Type B pancreatic cell (in vitro differentiated cells): ENCODE measurements at regions not wholly inside any gene's neighbourhood (a gene's known extent, or its start where the extent isn't known, plus 50 kb on each side); places are given as distances from the start of the nearest gene placed in this dataset.

Source experiments
- DNase-seq: peaks from one replicate; pipeline ENCODE4 v3.0.0; 2021; ENCODE audit warnings: mixed read lengths; ENCODE audit not compliant: unreplicated experiment; ENCODE audit errors: extremely low spot score
- H3K27ac Mint-ChIP-seq: 2 replicates; pipeline ENCODE4 v1.8.0; 2021; ENCODE audit warnings: mild to moderate bottlenecking, mixed read lengths
- H3K27me3 Mint-ChIP-seq: 2 replicates; pipeline ENCODE4 v1.8.0; 2021; ENCODE audit warnings: mixed read lengths
- H3K36me3 Mint-ChIP-seq: 2 replicates; pipeline ENCODE4 v1.8.0; 2021; ENCODE audit warnings: mixed read lengths
- H3K4me1 Mint-ChIP-seq: one replicate; pipeline ENCODE4 v1.8.0; 2021; ENCODE audit warnings: mixed read lengths; ENCODE audit not compliant: unreplicated experiment
- H3K4me3 Mint-ChIP-seq: 2 replicates; pipeline ENCODE4 v1.8.0; 2021; ENCODE audit warnings: mild to moderate bottlenecking, mixed read lengths
- H3K9me3 Mint-ChIP-seq: 2 replicates; pipeline ENCODE4 v1.8.0; 2021; ENCODE audit warnings: mixed read lengths
- TF ChIP-seq, protein P1 (sequence below): fragments of 200-600 bp; sonication (generic); conservative IDR thresholded peaks from 2 replicates; pipeline ENCODE4 v1.5.0; 2021; ENCODE audit warnings: antibody characterized with exemption, mild to moderate bottlenecking

DNA sequence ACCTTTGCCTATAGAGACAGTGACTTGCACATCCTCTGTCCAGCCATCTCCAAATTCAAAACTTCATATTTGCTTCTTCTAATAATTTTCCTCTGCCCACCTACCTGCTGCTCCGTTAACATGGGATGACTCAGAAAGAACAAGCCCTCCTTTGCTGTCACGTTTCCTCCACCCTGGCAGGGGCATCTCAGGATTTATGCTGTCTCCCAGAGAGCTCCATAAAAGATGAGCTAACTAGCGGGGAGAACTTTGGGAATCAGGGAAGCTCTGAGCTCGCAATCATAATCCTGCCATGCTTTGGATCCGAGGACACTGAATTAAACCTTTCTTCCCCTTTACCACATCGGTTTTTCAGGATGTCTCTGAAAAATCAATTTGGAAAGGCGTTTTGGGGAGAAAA, 78.4 kb upstream of the FSTL4 start:
- DNase-seq: no peak
- peaks cover 7% of the 10 kb centered on the region for H3K4me1 Mint-ChIP-seq
- H3K9me3 Mint-ChIP-seq: no peaks in the 10 kb centered on the region
- H3K36me3 Mint-ChIP-seq: no peaks in the 10 kb centered on the region
- TF ChIP-seq, protein P1, sequence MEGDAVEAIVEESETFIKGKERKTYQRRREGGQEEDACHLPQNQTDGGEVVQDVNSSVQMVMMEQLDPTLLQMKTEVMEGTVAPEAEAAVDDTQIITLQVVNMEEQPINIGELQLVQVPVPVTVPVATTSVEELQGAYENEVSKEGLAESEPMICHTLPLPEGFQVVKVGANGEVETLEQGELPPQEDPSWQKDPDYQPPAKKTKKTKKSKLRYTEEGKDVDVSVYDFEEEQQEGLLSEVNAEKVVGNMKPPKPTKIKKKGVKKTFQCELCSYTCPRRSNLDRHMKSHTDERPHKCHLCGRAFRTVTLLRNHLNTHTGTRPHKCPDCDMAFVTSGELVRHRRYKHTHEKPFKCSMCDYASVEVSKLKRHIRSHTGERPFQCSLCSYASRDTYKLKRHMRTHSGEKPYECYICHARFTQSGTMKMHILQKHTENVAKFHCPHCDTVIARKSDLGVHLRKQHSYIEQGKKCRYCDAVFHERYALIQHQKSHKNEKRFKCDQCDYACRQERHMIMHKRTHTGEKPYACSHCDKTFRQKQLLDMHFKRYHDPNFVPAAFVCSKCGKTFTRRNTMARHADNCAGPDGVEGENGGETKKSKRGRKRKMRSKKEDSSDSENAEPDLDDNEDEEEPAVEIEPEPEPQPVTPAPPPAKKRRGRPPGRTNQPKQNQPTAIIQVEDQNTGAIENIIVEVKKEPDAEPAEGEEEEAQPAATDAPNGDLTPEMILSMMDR: no peak
- H3K27ac Mint-ChIP-seq: no peak overlapping the region
- H3K4me3 Mint-ChIP-seq: no peak overlapping the region
- H3K27me3 Mint-ChIP-seq: peaks cover 67% of the 10 kb centered on the region

DNA sequence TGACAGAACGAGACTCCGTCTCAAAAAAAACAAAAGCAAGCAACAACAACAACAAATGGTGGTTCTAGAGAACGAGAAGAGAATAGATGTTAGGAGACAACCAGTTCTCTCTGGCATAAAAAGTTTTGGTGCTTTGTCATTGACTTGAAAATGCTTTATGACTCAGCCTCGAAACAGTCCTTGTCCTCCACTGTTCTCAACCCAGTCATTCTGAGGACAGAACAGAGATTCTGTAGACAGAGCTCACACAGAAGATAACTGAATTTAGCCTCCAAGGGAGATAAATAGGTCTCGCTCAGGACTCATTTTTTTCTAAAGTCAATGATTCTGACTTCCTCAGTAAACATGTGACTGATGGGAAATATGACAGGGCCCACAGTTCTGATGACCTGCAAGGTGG, 76.0 kb upstream of the FSTL4 start:
- TF ChIP-seq, protein P1: no peak
- Mint-ChIP-seq H3K4me1 (peaks cover 7% of the 10 kb centered on the region), H3K27me3 (peaks cover 66% of the 10 kb centered on the region), H3K27ac (no peak overlapping the region), H3K4me3 (no peak overlapping the region), H3K36me3 (no peaks in the 10 kb centered on the region), H3K9me3 (no peaks in the 10 kb centered on the region)
- DNase-seq: no peak

DNA sequence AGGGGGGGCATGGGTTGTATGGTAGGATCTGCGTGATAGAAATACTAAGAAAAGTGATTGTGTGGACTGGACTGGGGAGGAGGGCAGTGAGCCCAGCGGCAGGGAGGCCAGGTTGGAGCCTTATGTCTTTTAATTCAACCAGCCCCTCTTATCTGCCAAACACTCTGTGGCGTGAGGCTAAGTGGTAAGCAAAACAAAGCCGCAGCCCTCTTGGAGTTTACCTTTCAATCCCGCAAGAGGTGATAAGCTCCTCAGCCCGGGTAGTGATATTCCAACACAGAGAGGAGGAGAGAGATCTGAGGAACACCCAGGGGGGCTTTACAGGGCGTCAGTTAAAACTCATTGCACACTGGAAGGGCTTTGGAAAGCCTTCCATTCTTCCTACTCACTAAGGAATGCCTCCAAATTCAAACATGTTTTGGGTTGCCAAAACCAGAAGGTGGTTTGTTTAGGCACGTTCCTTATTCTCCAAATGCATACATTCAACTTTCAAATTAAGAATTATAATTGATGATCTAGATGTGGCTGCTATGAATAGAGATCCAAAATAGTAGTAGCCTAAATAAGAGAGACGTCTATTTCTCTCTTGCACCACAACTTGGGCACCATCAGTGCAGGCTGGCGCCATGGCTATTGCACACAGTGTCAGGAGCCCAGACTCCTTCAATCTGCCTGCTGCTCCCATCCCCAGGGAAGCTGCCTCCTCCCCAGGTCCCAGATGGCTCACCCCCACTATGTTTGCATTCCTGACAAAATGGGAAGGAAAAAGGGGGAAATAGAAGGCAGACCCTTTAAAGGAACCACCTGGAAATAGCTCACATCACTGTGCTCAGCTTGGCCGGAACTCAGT, 75.1 kb upstream of the FSTL4 start:
- Mint-ChIP-seq H3K4me3 (no peak overlapping the region), H3K36me3 (no peaks in the 10 kb centered on the region), H3K27ac (no peak overlapping the region), H3K4me1 (peaks cover 7% of the 10 kb centered on the region), H3K9me3 (no peaks in the 10 kb centered on the region), H3K27me3 (peaks cover 61% of the 10 kb centered on the region)
- no peak for DNase-seq
- TF ChIP-seq, protein P1: no peak

DNA sequence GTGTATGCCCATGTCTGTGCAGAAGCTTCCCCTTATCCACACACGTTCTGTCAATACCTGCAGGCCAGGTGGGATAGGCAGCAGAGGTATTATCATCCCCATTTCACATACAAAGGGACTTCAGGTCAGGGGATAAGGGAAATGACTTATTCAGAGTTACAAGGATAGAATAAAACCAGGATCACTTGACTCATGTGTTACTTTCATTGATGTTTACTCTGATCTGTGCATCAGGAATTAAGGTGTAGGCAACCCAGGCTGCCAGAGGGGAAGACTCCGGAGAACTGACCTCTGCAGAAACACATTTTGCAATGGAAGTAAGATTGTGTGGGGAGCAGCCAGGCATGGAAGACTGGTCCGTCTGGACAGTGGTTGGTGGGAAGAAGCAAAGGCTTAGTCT, 74.2 kb upstream of the FSTL4 start:
- Mint-ChIP-seq H3K27ac (no peak overlapping the region), H3K9me3 (no peaks in the 10 kb centered on the region), H3K4me1 (peaks cover 7% of the 10 kb centered on the region), H3K27me3 (peaks cover 52% of the 10 kb centered on the region), H3K4me3 (no peak overlapping the region), H3K36me3 (no peaks in the 10 kb centered on the region)
- DNase-seq: no peak
- TF ChIP-seq, protein P1: no peak

DNA sequence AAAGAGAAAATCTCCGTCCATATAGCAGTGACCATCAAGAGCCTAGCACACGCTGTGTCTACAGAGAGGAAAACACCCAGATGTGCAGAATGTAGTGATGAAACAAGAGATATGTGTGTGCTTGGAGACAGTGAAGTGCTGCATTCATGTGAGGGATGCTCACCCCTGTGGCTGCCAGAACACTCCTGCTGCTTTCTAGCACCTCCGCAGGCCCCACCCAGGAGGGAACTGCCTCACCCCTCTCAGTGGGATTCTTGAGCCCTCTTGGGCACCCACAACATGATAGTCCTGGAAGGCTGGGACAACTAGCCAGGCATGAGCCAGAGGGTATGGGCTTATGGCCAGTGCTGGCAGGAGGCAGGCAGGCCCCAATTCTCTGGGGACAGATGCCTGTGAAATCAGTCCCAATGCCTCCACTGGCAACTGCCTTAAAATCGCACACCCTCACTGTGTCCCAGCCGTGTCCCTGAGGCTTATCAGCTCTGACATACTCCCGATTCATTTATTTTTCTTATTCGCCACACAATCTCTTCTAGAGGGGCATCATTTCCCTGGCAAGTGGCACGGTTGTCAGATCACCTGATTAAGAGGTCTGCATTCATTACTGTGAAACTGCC, 73.2 kb upstream of the FSTL4 start:
- TF ChIP-seq, protein P1: no peak
- Mint-ChIP-seq H3K4me1 (peaks cover 7% of the 10 kb centered on the region), H3K27me3 (peaks cover 44% of the 10 kb centered on the region), H3K36me3 (no peaks in the 10 kb centered on the region), H3K9me3 (no peaks in the 10 kb centered on the region), H3K27ac (no peak overlapping the region), H3K4me3 (no peak overlapping the region)
- DNase-seq: no peak
